ENCODE measurements at regions not wholly inside any gene's neighbourhood (a gene's known extent, or its start where the extent isn't known, plus 50 kb on each side); places are given as distances from the start of the nearest gene placed in this dataset.
"Not testable (repeated sequence)": the region's sequence is repeated elsewhere in the genome, so short reads cannot be mapped to it uniquely, and the experiment has no call there.

GRCh38 chr2:215889240-215889969, 123.9 kb downstream of the MREG start:
- H3K4me3 ChIP-seq (ENCODE audit: low read depth, low read length); DNase-seq (ENCODE audit: low read depth): not testable (repeated sequence)

DNA sequence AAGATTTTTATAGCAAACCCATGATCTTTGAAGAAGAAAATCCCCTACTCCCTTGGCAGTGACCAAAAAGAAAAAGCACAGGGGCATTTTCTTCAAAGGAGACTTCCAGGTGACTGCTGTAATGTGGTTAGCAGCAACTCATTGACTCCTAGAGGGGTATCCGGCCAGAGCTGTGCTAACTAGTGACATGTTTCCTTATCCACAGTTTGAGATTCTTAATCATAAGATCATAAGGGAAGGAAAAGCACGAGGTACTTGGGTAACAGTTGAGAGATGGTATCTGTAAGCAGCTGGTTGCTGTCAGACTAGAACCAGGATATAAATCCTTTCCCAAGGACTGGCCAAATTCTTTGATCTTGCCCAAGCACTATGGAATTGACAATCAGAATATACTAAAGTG, 124.7 kb downstream of the MREG start:
- TF ChIP-seq, protein P1, sequence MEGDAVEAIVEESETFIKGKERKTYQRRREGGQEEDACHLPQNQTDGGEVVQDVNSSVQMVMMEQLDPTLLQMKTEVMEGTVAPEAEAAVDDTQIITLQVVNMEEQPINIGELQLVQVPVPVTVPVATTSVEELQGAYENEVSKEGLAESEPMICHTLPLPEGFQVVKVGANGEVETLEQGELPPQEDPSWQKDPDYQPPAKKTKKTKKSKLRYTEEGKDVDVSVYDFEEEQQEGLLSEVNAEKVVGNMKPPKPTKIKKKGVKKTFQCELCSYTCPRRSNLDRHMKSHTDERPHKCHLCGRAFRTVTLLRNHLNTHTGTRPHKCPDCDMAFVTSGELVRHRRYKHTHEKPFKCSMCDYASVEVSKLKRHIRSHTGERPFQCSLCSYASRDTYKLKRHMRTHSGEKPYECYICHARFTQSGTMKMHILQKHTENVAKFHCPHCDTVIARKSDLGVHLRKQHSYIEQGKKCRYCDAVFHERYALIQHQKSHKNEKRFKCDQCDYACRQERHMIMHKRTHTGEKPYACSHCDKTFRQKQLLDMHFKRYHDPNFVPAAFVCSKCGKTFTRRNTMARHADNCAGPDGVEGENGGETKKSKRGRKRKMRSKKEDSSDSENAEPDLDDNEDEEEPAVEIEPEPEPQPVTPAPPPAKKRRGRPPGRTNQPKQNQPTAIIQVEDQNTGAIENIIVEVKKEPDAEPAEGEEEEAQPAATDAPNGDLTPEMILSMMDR (IDR thresholded peaks at IDR 0.05; ENCODE audit: low read depth, low read length, missing control alignments), result no peak
- no peak overlapping the region for H3K4me3 ChIP-seq (ENCODE audit: low read depth, low read length)
- no peak for DNase-seq (ENCODE audit: low read depth)

DNA sequence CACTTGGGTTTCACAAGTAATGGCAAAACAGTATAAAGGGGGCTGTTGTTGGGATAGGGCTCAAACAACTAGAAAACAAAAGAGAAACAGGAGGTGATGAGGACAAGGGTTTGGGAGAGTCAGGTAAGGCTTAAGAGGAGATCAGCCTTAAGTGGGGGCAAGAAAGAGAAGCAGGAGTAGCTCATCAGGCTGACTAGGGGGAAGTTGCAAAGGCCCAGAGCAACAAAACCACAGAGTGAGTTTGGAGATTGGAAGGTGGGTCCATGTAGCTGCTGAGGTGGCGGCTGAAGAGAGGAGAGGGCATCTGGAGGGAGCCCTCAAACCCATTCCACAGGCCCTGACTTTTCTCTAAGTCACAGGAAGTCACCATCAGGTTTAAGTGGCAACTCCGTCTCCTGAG, 126.0 kb downstream of the MREG start:
- no peak for DNase-seq (ENCODE audit: low read depth)
- no peak overlapping the region for H3K4me3 ChIP-seq (ENCODE audit: low read depth, low read length)
- TF ChIP-seq, protein P1 (IDR thresholded peaks at IDR 0.05; ENCODE audit: low read depth, low read length, missing control alignments), result no peak

GRCh38 chr2:215886022-215886421, 127.3 kb downstream of the MREG start:
- DNase-seq (ENCODE audit: low read depth), result no peak
- TF ChIP-seq, protein P1 (IDR thresholded peaks at IDR 0.05; ENCODE audit: low read depth, low read length, missing control alignments), result no peak
- no peak overlapping the region for H3K4me3 ChIP-seq (ENCODE audit: low read depth, low read length)

- TF ChIP-seq, protein P1 (IDR thresholded peaks at IDR 0.05; ENCODE audit: low read depth, low read length, missing control alignments), result no peak
- H3K4me3 ChIP-seq (ENCODE audit: low read depth, low read length), result no peak overlapping the region
- no peak for DNase-seq (ENCODE audit: low read depth)
These were observed 127.8 kb downstream of the MREG start for GRCh38 chr2:215885536-215885935.

- TF ChIP-seq, protein P1 (IDR thresholded peaks at IDR 0.05; ENCODE audit: low read depth, low read length, missing control alignments), result no peak
- no peak for DNase-seq (ENCODE audit: low read depth)
- H3K4me3 ChIP-seq (ENCODE audit: low read depth, low read length), result no peak overlapping the region
These were observed 128.8 kb downstream of the MREG start for GRCh38 chr2:215884451-215885087.

DNA sequence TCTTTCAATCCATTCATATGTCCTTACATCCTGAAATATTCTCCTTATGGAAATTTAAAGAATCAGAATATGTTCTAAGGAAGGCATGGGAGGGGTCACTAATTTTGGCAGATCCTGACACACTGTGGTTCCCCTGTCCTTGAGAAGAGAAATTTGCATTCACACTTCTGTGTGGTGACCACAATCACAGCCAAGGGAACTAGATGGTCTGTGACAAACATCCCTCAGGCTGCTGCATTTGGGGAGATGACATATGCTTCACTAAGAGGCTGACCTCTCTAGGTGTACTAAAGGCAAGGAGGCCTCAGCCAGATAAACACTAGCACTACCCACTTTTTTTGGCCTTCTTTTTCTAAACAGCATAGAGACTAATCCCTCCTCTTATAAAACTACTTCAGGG, 129.6 kb downstream of the MREG start:
- DNase-seq (ENCODE audit: low read depth), result no peak

More for the DNA sequence above, 129.6 kb downstream of the MREG start:
- H3K4me3 ChIP-seq (ENCODE audit: low read depth, low read length), result no peak overlapping the region
- TF ChIP-seq, protein P1 (IDR thresholded peaks at IDR 0.05; ENCODE audit: low read depth, low read length, missing control alignments), result no peak

All from GM12864 (cell line).